22Rv1 (cell line): ENCODE measurements at regions not wholly inside any gene's neighbourhood (a gene's known extent, or its start where the extent isn't known, plus 50 kb on each side); places are given as distances from the start of the nearest gene placed in this dataset.
"Not testable (repeated sequence)": the region's sequence is repeated elsewhere in the genome, so short reads cannot be mapped to it uniquely, and the experiment has no call there.

Experiments
- H3K27ac ChIP-seq: fragments of 450-650 bp; 2 replicates; pipeline ENCODE4 v1.5.1; 2017
- CTCF ChIP-seq: fragments of 450-650 bp; IDR thresholded peaks from 2 replicates; pipeline ENCODE4 v1.5.1; 2017; ENCODE audit warnings: mild to moderate bottlenecking
- ZFX ChIP-seq: fragments of 450-650 bp; IDR thresholded peaks from 2 replicates; pipeline ENCODE4 v1.6.1; 2017; ENCODE audit warnings: antibody characterized with exemption, borderline replicate concordance

GRCh38 chrX:28408017-28408723 is 179.1 kb upstream of the IL1RAPL1 start:
- no peak for TF ChIP-seq CTCF
- TF ChIP-seq ZFX, result no peak
- peak overlapping the region; percentile 70 for H3K27ac ChIP-seq

GRCh38 chrX:28398342-28398741 is 188.9 kb upstream of the IL1RAPL1 start:
- no peak overlapping the region for H3K27ac ChIP-seq

GRCh38 chrX:28391528-28391927 is 195.7 kb upstream of the IL1RAPL1 start:
- TF ChIP-seq CTCF, result no peak
- no peak for TF ChIP-seq ZFX
- H3K27ac ChIP-seq, result no peak overlapping the region

More at GRCh38 chrX:28398342-28398741, 188.9 kb upstream of the IL1RAPL1 start:
- TF ChIP-seq CTCF (no peak), ZFX (no peak)

- TF ChIP-seq ZFX, result no peak
- TF ChIP-seq CTCF, result no peak
- H3K27ac ChIP-seq, result no peak overlapping the region
Measured at GRCh38 chrX:28379103-28379502, 208.1 kb upstream of the IL1RAPL1 start.

- H3K27ac ChIP-seq, result not testable (repeated sequence)
Measured at GRCh38 chrX:28367649-28368048, 219.6 kb upstream of the IL1RAPL1 start.

- H3K27ac ChIP-seq, result no peak overlapping the region
- TF ChIP-seq CTCF (no peak), ZFX (no peak)
Measured at GRCh38 chrX:28351801-28352200, 235.4 kb upstream of the IL1RAPL1 start.

- H3K27ac ChIP-seq, result no peak overlapping the region
- TF ChIP-seq CTCF, result no peak
- TF ChIP-seq ZFX, result no peak
Measured at GRCh38 chrX:28349888-28350287, 237.4 kb upstream of the IL1RAPL1 start.

GRCh38 chrX:28347476-28347875 is 239.8 kb upstream of the IL1RAPL1 start:
- TF ChIP-seq CTCF (no peak), ZFX (no peak)
- no peak overlapping the region for H3K27ac ChIP-seq
